K562 (cell line): ENCODE measurements at regions not wholly inside any gene's neighbourhood (a gene's known extent, or its start where the extent isn't known, plus 50 kb on each side); places are given as distances from the start of the nearest gene placed in this dataset.

Experiments
- ATAC-seq: fragments of 200-7000 bp; cut with Tn5 transposase; 3 replicates; pipeline ENCODE4 v1.9.1; 2020; ENCODE audit warnings: moderate library complexity
- BruUV-seq: library from RNA; stranded (reverse); fragments of 400-500 nt; replicated peaks from 2 replicates; lab custom pipeline; 2021; lab: Mats Ljungman, UMichigan
- CTCF ChIA-PET: fragments of 300-600 bp; formaldehyde crosslinking; extraction: SDS; loops from one replicate; lab custom pipeline; 2021; ENCODE audit warnings: low intra/inter-chr PET ratio; lab: Yijun Ruan, JAX
- POLR2A ChIA-PET: fragments of 300-600, 350-650 bp; sonication (Branson Sonifier 250); formaldehyde crosslinking; extraction: SDS; loops from one replicate; lab custom pipeline; 2021; ENCODE audit warnings: antibody characterized with exemption, inconsistent platforms; lab: Yijun Ruan, JAX
- DNase-seq, 4 experiments: peaks; one replicate each; pipeline versions ENCODE4 v3.0.0 to v3.0.0-alpha.2; 2011 to 2018; ENCODE audit warnings: low spot score in 3 of 4, mixed read lengths in 3 of 4; ENCODE audit errors: extremely low read depth in 1 of 4
- FAIRE-seq: peaks from 2 replicates; lab custom pipeline; 2011; peaks lifted over from hg19 to GRCh38; lab: Jason Lieb, UNC
- H2AFZ ChIP-seq: 2 replicates; pipeline ENCODE4 v1.6.0; 2011; ENCODE audit warnings: low read depth, low read length, control low read depth, inconsistent platforms
- H3K27ac ChIP-seq: fragments of 200-600 bp; 3 replicates; pipeline ENCODE4 v1.8.0; 2011; ENCODE audit warnings: low read depth, mild to moderate bottlenecking, control low read depth, inconsistent platforms, low read length, moderate library complexity, mixed read lengths; ENCODE audit errors: extremely low read depth
- H3K27me3 ChIP-seq, 2 experiments: fragments of 300-600 bp in 1 of 2; 2 replicates in 1 of 2; 3 replicates in 1 of 2; pipeline versions ENCODE4 v1.6.0 to v1.8.0; 2011; ENCODE audit warnings: inconsistent platforms in 2 of 2, low read length in 2 of 2, mild to moderate bottlenecking in 1 of 2, mixed read lengths in 1 of 2, moderate library complexity in 1 of 2; ENCODE audit not compliant: control insufficient read depth in 2 of 2, insufficient read depth in 2 of 2
- H3K36me3 ChIP-seq: fragments of 300-600 bp; 3 replicates; pipeline ENCODE4 v1.8.0; 2011; ENCODE audit warnings: mild to moderate bottlenecking, low read length, inconsistent platforms; ENCODE audit not compliant: control insufficient read depth, insufficient read depth
- H3K4me1 ChIP-seq, 2 experiments: fragments of 200-600 bp in 1 of 2; replicated peaks in 1 of 2; 2 replicates in 1 of 2; 3 replicates in 1 of 2; pipeline versions ENCODE4 v1.5.1 to v1.8.0; 2011; ENCODE audit warnings: inconsistent platforms in 2 of 2, low read length in 2 of 2, mild to moderate bottlenecking in 1 of 2, mixed read lengths in 1 of 2, moderate library complexity in 1 of 2; ENCODE audit not compliant: control insufficient read depth in 2 of 2, insufficient read depth in 2 of 2
- H3K4me2 ChIP-seq: 2 replicates; pipeline ENCODE4 v1.6.1; 2011; ENCODE audit warnings: low read length, control low read depth, inconsistent platforms, mixed read lengths; ENCODE audit not compliant: insufficient read depth
- H3K4me3 ChIP-seq: fragments of 200-600 bp; sonication (generic), shearing (Covaris generic); 2 replicates; pipeline ENCODE4 v1.5.1; 2016; ENCODE audit warnings: control low read depth, inconsistent platforms
- H3K79me2 ChIP-seq: fragments of 200-600 bp; 3 replicates; pipeline ENCODE4 v1.8.0; 2011; ENCODE audit warnings: low read length, inconsistent platforms; ENCODE audit not compliant: control insufficient read depth, insufficient read depth
- H3K9ac ChIP-seq, 2 experiments: 2 replicates each; pipeline versions ENCODE4 v1.6.0 to v1.6.1; 2011; ENCODE audit warnings: low read depth in 2 of 2, low read length in 2 of 2, control low read depth in 1 of 2, inconsistent platforms in 1 of 2, mild to moderate bottlenecking in 1 of 2, mixed read lengths in 1 of 2; ENCODE audit not compliant: insufficient read depth in 1 of 2
- H3K9me1 ChIP-seq: one replicate; pipeline ENCODE4 v1.6.0; 2011; ENCODE audit warnings: inconsistent platforms, mild to moderate bottlenecking, low read length, moderate library complexity; ENCODE audit not compliant: control insufficient read depth, insufficient read depth
- H3K9me3 ChIP-seq: replicated peaks from 2 replicates; pipeline ENCODE4 v1.5.1; 2011; ENCODE audit warnings: low read depth, low read length, inconsistent platforms; ENCODE audit not compliant: control insufficient read depth, insufficient read depth
- H4K20me1 ChIP-seq: replicated peaks from 2 replicates; pipeline ENCODE4 v1.6.1; 2011; ENCODE audit warnings: low read length, inconsistent platforms, mixed read lengths; ENCODE audit not compliant: control insufficient read depth, insufficient read depth
- ATF7 ChIP-seq: fragments of 450-650 bp; IDR thresholded peaks from 2 replicates; pipeline ENCODE4 v1.7.1; 2014; ENCODE audit warnings: mild to moderate bottlenecking, moderate library complexity
- CC2D1A ChIP-seq: fragments of 450-650 bp; IDR thresholded peaks from 2 replicates; pipeline ENCODE4 v1.6.1; 2017; ENCODE audit warnings: mild to moderate bottlenecking
- EWSR1 ChIP-seq: fragments of 450-650 bp; IDR thresholded peaks from 2 replicates; pipeline ENCODE4 v1.6.1; 2018; ENCODE audit warnings: borderline replicate concordance, mild to moderate bottlenecking, low read depth, moderate library complexity; ENCODE audit not compliant: partially characterized antibody
- HNRNPUL1 ChIP-seq: fragments of 200-400 bp; formaldehyde crosslinking; IDR thresholded peaks from 2 replicates; pipeline ENCODE4 v1.6.1; 2017; ENCODE audit warnings: low read length
- KLF1 ChIP-seq: fragments of 450-650 bp; IDR thresholded peaks from 2 replicates; pipeline ENCODE4 v1.6.1; 2016; ENCODE audit warnings: missing genetic modification characterization, missing compliant biosample characterization
- NR2C1 ChIP-seq, 2 experiments: fragments of 450-650 bp; IDR thresholded peaks; 2 replicates each; pipeline ENCODE4 v1.6.1; 2017; ENCODE audit warnings: mild to moderate bottlenecking in 2 of 2, antibody characterized with exemption in 1 of 2, inconsistent platforms in 1 of 2, missing compliant biosample characterization in 1 of 2, missing genetic modification characterization in 1 of 2
- PHTF2 ChIP-seq: fragments of 250-450 bp; sonication (Bioruptor Pico); IDR thresholded peaks from 2 replicates; pipeline ENCODE4 v1.5.0; 2021; ENCODE audit warnings: mild to moderate bottlenecking
- POLR2G ChIP-seq: fragments of 200-400 bp; formaldehyde crosslinking; IDR thresholded peaks from 2 replicates; pipeline ENCODE4 v1.6.1; 2017; ENCODE audit warnings: low read depth, mild to moderate bottlenecking, antibody characterized with exemption, low read length, moderate library complexity
- POLR2H ChIP-seq: IDR thresholded peaks from 2 replicates; pipeline ENCODE4 v1.6.1; 2016; ENCODE audit warnings: missing genetic modification characterization, low read depth, mild to moderate bottlenecking, control low read depth, missing compliant biosample characterization, moderate library complexity
- PTBP1 ChIP-seq: fragments of 200-400 bp; formaldehyde crosslinking; IDR thresholded peaks from 2 replicates; pipeline ENCODE4 v1.6.1; 2017; ENCODE audit warnings: low read depth, low read length
- SAFB ChIP-seq: fragments of 200-400 bp; formaldehyde crosslinking; IDR thresholded peaks from 2 replicates; pipeline ENCODE4 v1.6.1; 2017; ENCODE audit warnings: low read depth, low read length, borderline replicate concordance
- TEAD1 ChIP-seq, 2 experiments: fragments of 450-650 bp in 1 of 2; sonication (generic) in 1 of 2; formaldehyde crosslinking; IDR thresholded peaks; 2 replicates each; pipeline versions ENCODE4 v1.4.0 to v1.8.0; 2020 to 2022; ENCODE audit warnings: mild to moderate bottlenecking in 2 of 2, missing genetic modification reagents in 1 of 2
- THRAP3 ChIP-seq: fragments of 450-650 bp; IDR thresholded peaks from 2 replicates; pipeline ENCODE4 v1.6.1; 2016; ENCODE audit warnings: mild to moderate bottlenecking, inconsistent platforms, borderline replicate concordance
- ZBTB5 ChIP-seq: fragments of 450-650 bp; IDR thresholded peaks from 2 replicates; pipeline ENCODE4 v1.6.1; 2017; ENCODE audit warnings: antibody characterized with exemption
- ZFP91 ChIP-seq: sonication (generic); formaldehyde crosslinking; IDR thresholded peaks from 2 replicates; pipeline ENCODE4 v1.8.0; 2022; ENCODE audit warnings: mild to moderate bottlenecking, missing genetic modification reagents
- ZFPM2 ChIP-seq: fragments of 250-450 bp; sonication (Bioruptor Pico); IDR thresholded peaks from 2 replicates; pipeline ENCODE4 v1.5.1; 2022; ENCODE audit warnings: mild to moderate bottlenecking
- ZNF232 ChIP-seq: sonication (generic); formaldehyde crosslinking; IDR thresholded peaks from 2 replicates; pipeline ENCODE4 v1.8.0; 2022; ENCODE audit warnings: mild to moderate bottlenecking, missing genetic modification reagents
- ZNF639 ChIP-seq, 2 experiments: fragments of 200-800 bp in 1 of 2; sonication (Bioruptor generic) in 1 of 2; sonication (generic) in 1 of 2; formaldehyde crosslinking in 1 of 2; IDR thresholded peaks in 1 of 2; conservative IDR thresholded peaks in 1 of 2; 2 replicates each; pipeline versions ENCODE4 v1.5.0 to v1.6.1; 2016 to 2020; ENCODE audit warnings: missing compliant biosample characterization in 1 of 2, missing genetic modification characterization in 1 of 2, missing genetic modification reagents in 1 of 2
- WGBS: fragments of 100-300 bp; shearing (Covaris generic); methylation state at CpG from one replicate; pipeline ENCODE4 v1.1.6; 2016; ENCODE audit warnings: low coverage, mixed read lengths; ENCODE audit not compliant: insufficient coverage; ENCODE audit errors: missing lambda C conversion rate; 5-methylcytosine and 5-hydroxymethylcytosine counted together
- in situ Hi-C: fragments of 300-500 bp; cut with MboI; formaldehyde crosslinking; loops from 4 replicates; pipeline ENCODE4 v1.15.0; 2018; ENCODE audit warnings: inconsistent platforms, mixed read lengths
- intact Hi-C: fragments of 100-400 bp; cut with micrococcal nuclease; formaldehyde crosslinking; loops from 2 replicates; pipeline ENCODE4 v1.14.2; 2022

- Histone ChIP-seq H4K20me1 (no peaks in the 10 kb centered on the region), H3K27me3 (no peaks in the 10 kb centered on the region), H3K4me1 (no peaks in the 10 kb centered on the region)
- intact Hi-C loops, result no loop called here
- no peak for TF ChIP-seq EWSR1
- TF ChIP-seq KLF1 (tag), result no peak
- TF ChIP-seq ZNF232, result no peak
- no peak for TF ChIP-seq NR2C1 (IDR thresholded peaks at IDR 0.05)
- no peak for TF ChIP-seq NR2C1 (tag; IDR thresholded peaks at IDR 0.05)
- TF ChIP-seq ZBTB5, result no peak
- no peak for TF ChIP-seq ZNF639 (CRISPR knock-in tag; conservative IDR thresholded peaks at IDR 0.05 in 1 of 2, IDR thresholded peaks at IDR 0.05 in 1 of 2)
- TF ChIP-seq POLR2G, result no peak
- no peak for TF ChIP-seq PTBP1
- no peak for TF ChIP-seq SAFB
- no peak for TF ChIP-seq PHTF2
- no peak for TF ChIP-seq POLR2H (tag)
- no peak for TF ChIP-seq ZFP91
- no peak for TF ChIP-seq TEAD1 (CRISPR knock-in tag; IDR thresholded peaks at IDR 0.05)
- no peak for TF ChIP-seq HNRNPUL1
- no peak for TF ChIP-seq ZFPM2
- no peak for TF ChIP-seq CC2D1A
- no peak for TF ChIP-seq ATF7
- TF ChIP-seq THRAP3, result no peak
- TF ChIP-seq, all 486 proteins: peak for 0
- BruUV-seq, result no TSS peak
- Histone ChIP-seq H3K36me3 (no peaks in the 10 kb centered on the region), H3K79me2 (no peaks in the 10 kb centered on the region), H3K4me2 (no peak overlapping the region), H3K9me3 (no peaks in the 10 kb centered on the region), H3K27ac (no peak overlapping the region), H2AFZ (no peak overlapping the region), H3K9me1 (no peaks in the 10 kb centered on the region), H3K9ac (no peak overlapping the region), H3K4me3 (no peak overlapping the region)
- POLR2A ChIA-PET, result no interaction called here
- 3% methylated on average over 5 of the region's 8 CpGs for WGBS
- no peak for ATAC-seq
- no peak for DNase-seq
- in situ Hi-C loops, result no loop called here
- no peak for FAIRE-seq
- CTCF ChIA-PET, result no interaction called here
Observed at GRCh38 chr2:77767388-77768076, 245.4 kb upstream of the LRRTM4 start.
